ENCODE measurements at regions not wholly inside any gene's neighbourhood (a gene's known extent, or its start where the extent isn't known, plus 50 kb on each side); places are given as distances from the start of the nearest gene placed in this dataset.
"Not testable (repeated sequence)": the region's sequence is repeated elsewhere in the genome, so short reads cannot be mapped to it uniquely, and the experiment has no call there.

- peak; percentile 4 for DNase-seq
These were observed 190.7 kb downstream of the C7orf25 start for GRCh38 chr7:42720991-42721796.

GRCh38 chr7:42720012-42720411 is 191.9 kb downstream of the C7orf25 start:
- DNase-seq = no peak

GRCh38 chr7:42718466-42718865 is 193.4 kb downstream of the C7orf25 start:
- DNase-seq = not testable (repeated sequence)

DNA sequence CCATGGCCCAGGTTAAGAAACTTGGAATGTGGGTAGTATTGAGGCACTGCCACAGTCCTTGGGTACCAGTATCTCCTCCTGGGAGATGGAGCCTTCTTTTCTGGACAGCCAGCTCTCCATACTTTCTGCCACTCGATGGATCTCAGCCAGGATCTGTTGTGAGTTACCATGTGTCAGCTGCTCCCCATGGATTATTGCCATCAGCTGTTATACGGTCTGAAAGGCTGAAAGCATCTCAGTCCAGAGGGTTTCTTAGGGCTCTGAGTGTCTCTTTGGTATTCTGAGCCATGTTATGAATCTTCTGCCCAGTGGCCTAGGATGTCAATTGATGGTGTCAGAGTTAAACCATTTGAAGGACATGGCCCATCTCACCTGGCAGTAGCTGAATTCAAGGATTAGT is 197.5 kb downstream of the C7orf25 start:
- DNase-seq = no peak

GRCh38 chr7:42709284-42709683 is 202.6 kb downstream of the C7orf25 start:
- DNase-seq = no peak

- DNase-seq = no peak
These were observed 207.2 kb downstream of the C7orf25 start for GRCh38 chr7:42704710-42705109.

DNA sequence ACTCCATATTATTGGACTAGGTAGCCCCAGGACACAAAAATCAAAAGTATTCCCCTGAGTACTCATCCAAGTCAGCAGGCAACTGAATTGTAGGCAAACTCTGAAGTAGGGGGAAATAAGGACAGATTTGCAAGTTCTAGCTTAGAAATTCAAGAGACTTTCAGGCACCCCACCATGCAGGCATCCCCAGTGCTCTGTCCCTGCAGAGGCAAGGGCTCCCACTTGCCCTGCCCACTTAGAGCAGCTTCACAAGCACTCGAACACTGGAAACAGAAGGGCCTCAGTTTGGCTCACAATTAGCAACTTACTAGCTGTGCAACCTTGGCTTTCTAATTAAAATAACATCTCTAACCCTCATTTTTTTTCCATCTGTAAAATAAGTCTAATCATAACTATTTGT is 209.2 kb downstream of the C7orf25 start:
- DNase-seq = no peak

DNA sequence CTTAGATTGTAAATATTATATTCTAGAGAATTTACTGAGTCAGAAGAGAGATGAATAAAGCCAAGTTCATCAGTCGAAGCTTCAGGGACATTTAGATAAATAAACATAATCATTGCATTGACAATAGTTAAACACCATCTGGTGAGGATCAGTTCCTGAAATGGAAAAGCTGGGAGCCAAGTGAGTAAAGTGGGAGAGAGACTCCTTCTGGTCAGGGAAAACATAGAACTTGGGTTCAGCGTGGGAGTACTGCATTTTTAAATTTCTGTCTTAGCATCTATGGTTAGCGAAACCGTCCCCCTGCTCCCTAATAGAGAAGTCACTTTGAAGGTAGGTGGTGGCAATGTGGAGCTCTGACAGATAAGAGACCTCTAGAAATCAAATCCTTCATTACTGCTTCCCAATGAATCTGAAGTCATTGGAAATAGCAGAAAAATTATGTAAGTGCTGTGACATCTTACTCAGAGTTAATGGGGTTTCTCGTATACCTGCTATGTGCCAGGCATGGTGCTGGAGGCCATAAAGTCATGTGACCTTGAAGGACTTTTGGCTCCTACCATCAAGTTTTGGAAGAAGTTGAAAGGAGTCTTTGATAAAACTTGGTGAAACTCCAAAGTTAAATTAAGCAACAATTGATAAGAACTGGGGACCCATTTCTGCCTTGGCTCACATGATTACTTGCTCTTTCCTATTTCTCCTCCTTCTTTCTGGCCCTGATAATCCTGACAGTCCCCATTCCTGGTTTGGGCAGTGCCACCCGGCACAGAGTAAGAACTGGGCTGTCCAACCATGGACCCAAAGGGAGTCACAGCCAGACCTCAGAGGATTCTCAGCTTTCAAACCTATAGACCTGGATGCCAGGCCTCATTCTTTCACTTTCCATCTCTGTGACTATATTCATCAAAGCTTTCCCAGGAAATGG is 211.2 kb downstream of the C7orf25 start:
- no peak for DNase-seq

GRCh38 chr7:42699380-42700178 is 212.3 kb downstream of the C7orf25 start:
- no peak for DNase-seq

DNA sequence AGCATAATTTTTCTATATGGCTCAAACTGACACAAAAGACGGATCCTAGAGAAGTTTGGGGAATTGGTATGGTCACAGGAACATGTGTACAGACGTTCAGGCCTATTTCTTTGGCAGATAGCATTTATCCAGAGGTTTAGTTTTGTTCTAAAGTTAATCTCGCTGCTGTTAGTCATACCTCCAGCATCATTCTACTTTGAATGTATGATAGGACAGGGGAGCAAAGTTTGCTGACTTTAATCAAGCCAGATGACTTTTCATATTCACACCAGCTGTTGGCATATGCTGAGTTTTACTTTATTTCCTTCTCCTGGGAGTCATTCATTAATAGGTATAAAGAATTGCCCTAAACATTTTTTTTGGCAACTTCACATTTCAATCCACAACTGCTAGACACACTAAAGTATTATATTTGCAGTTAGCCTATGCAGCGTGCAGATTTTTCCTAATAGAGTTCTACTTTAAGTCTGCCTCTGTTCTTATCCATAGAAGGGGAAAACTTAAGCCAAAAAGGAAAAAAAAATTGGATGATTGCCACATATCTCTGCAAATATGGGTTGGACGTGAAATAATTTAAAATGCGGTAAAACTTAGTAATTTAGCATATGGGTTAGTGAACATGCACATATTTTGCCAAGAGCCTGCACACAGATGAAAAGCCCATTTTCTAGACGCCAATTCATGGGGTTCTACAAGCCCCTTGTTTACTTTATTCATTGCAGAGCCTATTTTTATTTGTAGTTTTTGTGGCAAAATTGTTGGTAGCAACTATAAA is 213.1 kb downstream of the C7orf25 start:
- DNase-seq = no peak

- no peak for DNase-seq
These were observed 216.9 kb downstream of the C7orf25 start for GRCh38 chr7:42694894-42695507.

DNA sequence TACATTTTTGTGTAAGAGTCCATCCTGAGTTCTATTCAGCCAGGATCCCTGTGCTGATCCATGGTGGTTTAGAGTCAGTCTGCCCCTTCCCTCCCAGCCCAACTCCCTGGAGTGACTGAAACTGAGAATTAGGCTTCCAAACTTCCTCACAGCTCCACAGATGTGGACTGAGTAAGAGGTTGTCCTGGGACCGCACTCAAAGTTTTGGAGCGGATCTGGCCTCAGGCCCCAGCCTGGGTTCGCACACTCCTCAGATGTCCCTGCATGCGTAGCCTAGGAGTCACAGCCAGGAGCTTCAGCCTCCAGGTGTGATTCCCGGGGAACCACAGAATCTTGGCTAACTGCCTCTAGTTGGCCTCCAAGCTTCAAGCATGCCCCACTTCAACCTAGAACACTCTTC is 218.1 kb downstream of the C7orf25 start:
- DNase-seq = no peak

- DNase-seq = no peak
These were observed 219.2 kb downstream of the C7orf25 start for GRCh38 chr7:42692621-42693020.

GRCh38 chr7:42690794-42691639 is 220.9 kb downstream of the C7orf25 start:
- peak; percentile 49 for DNase-seq

DNA sequence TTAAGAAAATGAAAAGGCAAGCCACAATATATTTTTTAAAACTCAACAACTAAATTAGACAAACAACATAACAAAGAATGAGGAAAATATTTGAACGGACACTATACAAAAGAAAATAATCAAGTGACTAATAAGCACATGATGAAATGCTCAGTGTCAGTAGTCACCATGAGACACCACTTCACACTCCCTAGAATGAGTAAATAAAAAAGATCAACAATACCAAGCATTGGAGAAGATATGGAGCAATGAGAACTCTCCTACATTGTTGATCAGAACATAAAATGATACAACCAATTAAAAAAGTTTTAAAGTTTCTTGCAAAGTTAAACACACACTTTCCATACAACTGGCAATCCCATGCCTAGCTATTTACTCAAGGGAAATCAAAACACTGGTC is 222.2 kb downstream of the C7orf25 start:
- DNase-seq = no peak

GRCh38 chr7:42688056-42688371 is 223.9 kb downstream of the C7orf25 start:
- no peak for DNase-seq

- DNase-seq = no peak
These were observed 224.4 kb downstream of the C7orf25 start for GRCh38 chr7:42687211-42688055.

- DNase-seq = no peak
These were observed 225.2 kb downstream of the C7orf25 start for GRCh38 chr7:42686594-42687156.

GRCh38 chr7:42685911-42686310 is 226.0 kb downstream of the C7orf25 start:
- DNase-seq = no peak
